Ascending aorta (tissue), 2 donors: ENCODE measurements at regions not wholly inside any gene's neighbourhood (a gene's known extent, or its start where the extent isn't known, plus 50 kb on each side); places are given as distances from the start of the nearest gene placed in this dataset.

Experiments used
- DNase-seq, 2 donors: peaks; one replicate each; pipeline ENCODE4 v3.0.0-alpha.2; 2019; ENCODE audit warnings: low spot score in 2 of 2
- H3K27ac ChIP-seq, 2 donors: fragments of 200-600 bp; sonication (generic); one replicate each; pipeline ENCODE4 v1.5.1; 2016 to 2017; ENCODE audit warnings: mild to moderate bottlenecking in 1 of 2
- H3K27me3 ChIP-seq: fragments of 200-600 bp; sonication (generic); one replicate; pipeline ENCODE4 v1.5.1; 2017
- H3K36me3 ChIP-seq, 2 donors: fragments of 200-600 bp; sonication (generic); one replicate each; pipeline ENCODE4 v1.5.1; 2016
- H3K4me1 ChIP-seq, 2 donors: fragments of 200-600 bp; sonication (generic); one replicate each; pipeline ENCODE4 v1.5.1; 2016 to 2017; ENCODE audit warnings: mild to moderate bottlenecking in 1 of 2
- H3K4me3 ChIP-seq, 2 donors: fragments of 200-600 bp; sonication (generic); one replicate each; pipeline ENCODE4 v1.5.1; 2016 to 2017; ENCODE audit warnings: mild to moderate bottlenecking in 1 of 2
- H3K9me3 ChIP-seq, 2 donors: fragments of 200-600 bp; sonication (generic); one replicate each; pipeline ENCODE4 v1.5.1; 2016
- intact Hi-C: fragments of 100-400 bp; cut with DNase I; formaldehyde crosslinking; loops from one replicate; pipeline ENCODE4 v1.15.1; 2023
- TF ChIP-seq, protein P1 (sequence below), 3 experiments: fragments of 200-600 bp in 2 of 3; fragments of 450-650 bp in 1 of 3; sonication (generic) in 2 of 3; IDR thresholded peaks; one replicate each; pipeline ENCODE4 v1.5.1; 2016 to 2019; ENCODE audit warnings: antibody characterized with exemption in 3 of 3, mild to moderate bottlenecking in 1 of 3, moderate library complexity in 1 of 3

GRCh38 chr18:59993560-59993959 is 93.8 kb downstream of the PMAIP1 start:
- Histone ChIP-seq H3K27ac (no peak overlapping the region), H3K4me1 (no peaks in the 10 kb centered on the region), H3K4me3 (no peak overlapping the region), H3K9me3 (no peaks in the 10 kb centered on the region), H3K27me3 (no peaks in the 10 kb centered on the region), H3K36me3 (no peaks in the 10 kb centered on the region)
- intact Hi-C loops: no loop called here
- TF ChIP-seq, protein P1, sequence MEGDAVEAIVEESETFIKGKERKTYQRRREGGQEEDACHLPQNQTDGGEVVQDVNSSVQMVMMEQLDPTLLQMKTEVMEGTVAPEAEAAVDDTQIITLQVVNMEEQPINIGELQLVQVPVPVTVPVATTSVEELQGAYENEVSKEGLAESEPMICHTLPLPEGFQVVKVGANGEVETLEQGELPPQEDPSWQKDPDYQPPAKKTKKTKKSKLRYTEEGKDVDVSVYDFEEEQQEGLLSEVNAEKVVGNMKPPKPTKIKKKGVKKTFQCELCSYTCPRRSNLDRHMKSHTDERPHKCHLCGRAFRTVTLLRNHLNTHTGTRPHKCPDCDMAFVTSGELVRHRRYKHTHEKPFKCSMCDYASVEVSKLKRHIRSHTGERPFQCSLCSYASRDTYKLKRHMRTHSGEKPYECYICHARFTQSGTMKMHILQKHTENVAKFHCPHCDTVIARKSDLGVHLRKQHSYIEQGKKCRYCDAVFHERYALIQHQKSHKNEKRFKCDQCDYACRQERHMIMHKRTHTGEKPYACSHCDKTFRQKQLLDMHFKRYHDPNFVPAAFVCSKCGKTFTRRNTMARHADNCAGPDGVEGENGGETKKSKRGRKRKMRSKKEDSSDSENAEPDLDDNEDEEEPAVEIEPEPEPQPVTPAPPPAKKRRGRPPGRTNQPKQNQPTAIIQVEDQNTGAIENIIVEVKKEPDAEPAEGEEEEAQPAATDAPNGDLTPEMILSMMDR (IDR thresholded peaks at IDR 0.05): no peak
- no peak for DNase-seq

GRCh38 chr18:59990121-59990823 is 90.5 kb downstream of the PMAIP1 start:
- no peaks in the 10 kb centered on the region for H3K9me3 ChIP-seq
- H3K4me1 ChIP-seq: no peaks in the 10 kb centered on the region
- no peak overlapping the region for H3K27ac ChIP-seq
- TF ChIP-seq, protein P1 (IDR thresholded peaks at IDR 0.05): no peak
- no peak overlapping the region for H3K4me3 ChIP-seq
- no peaks in the 10 kb centered on the region for H3K36me3 ChIP-seq
- no peaks in the 10 kb centered on the region for H3K27me3 ChIP-seq
- no peak for DNase-seq
- intact Hi-C loops: no loop called here

DNA sequence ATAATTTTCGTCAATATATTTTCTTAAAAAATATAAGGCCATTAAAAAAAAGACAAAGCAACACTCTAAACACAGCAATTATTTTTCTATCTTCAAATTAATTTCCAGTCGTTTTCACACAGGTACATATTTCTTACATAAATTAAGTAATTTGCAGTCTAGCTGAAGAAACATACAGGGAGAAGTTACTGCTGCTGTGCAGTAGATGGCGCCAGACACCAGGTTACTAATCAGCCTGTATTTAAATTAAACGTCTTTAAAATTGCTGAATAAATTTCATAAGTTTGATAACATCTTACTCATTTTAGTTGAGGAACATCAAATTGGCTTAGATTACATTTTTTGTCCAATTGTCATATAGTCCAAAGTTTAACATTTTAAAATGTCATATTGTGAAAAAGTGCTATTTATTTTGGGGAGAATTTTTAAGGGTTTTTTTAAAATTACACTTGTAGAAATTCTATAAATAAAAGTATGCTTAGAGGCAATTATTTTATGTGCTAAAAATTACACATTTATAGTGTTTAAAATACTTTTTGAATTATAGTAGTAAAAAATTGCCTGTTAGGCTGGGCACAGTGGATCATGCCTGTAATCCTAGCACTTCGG is 88.4 kb downstream of the PMAIP1 start:
- Histone ChIP-seq H3K27ac (no peak overlapping the region), H3K4me3 (no peak overlapping the region), H3K36me3 (no peaks in the 10 kb centered on the region), H3K27me3 (no peaks in the 10 kb centered on the region), H3K4me1 (no peaks in the 10 kb centered on the region), H3K9me3 (no peaks in the 10 kb centered on the region)
- intact Hi-C loops: no loop called here
- DNase-seq: no peak
- TF ChIP-seq, protein P1 (IDR thresholded peaks at IDR 0.05): peak; percentile 35 to 74 (median 57)

DNA sequence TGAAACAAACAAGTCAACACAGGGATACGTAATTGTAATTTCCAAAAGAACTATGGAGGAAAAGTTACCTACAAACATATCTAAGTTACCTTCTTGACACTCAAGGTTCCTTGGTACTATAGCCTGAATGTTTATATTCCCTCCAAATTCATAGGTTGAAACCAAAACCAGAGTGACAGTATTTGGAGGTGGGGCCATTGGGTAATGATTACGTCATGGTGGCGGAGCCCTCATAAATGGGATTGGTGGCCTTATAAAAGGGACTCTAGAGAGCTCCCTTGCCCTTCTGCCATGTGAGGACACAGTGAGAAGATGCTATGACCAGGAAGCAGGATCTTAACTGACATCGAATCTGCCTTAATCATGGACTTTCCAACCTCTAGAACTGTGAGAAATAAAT is 87.3 kb downstream of the PMAIP1 start:
- H3K4me1 ChIP-seq: no peaks in the 10 kb centered on the region
- no peaks in the 10 kb centered on the region for H3K9me3 ChIP-seq
- H3K36me3 ChIP-seq: no peaks in the 10 kb centered on the region
- no peak for DNase-seq
- H3K4me3 ChIP-seq: no peak overlapping the region
- intact Hi-C loops: no loop called here
- no peak overlapping the region for H3K27ac ChIP-seq
- TF ChIP-seq, protein P1 (IDR thresholded peaks at IDR 0.05): no peak
- no peaks in the 10 kb centered on the region for H3K27me3 ChIP-seq

DNA sequence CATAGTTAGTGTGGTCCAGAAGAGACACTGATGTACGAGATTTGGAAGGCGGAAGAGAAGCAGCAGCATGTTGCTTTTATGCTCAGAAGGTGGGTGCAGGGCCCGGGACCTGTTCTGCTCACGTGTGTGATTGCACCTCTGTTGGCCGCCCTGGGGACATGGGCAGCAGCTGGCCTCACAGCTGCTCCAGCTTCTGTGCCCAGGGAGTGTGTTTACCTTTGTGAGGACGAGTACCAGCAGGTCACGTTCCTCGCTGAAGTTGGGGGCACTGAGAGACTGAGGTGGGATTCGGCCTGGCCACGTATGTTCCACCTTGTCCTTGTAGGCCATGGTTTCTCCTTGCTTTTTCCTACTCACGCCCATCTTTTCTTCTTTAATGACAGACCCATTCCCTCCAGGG is 86.3 kb downstream of the PMAIP1 start:
- no peaks in the 10 kb centered on the region for H3K9me3 ChIP-seq
- no peak for DNase-seq
- H3K36me3 ChIP-seq: no peaks in the 10 kb centered on the region
- H3K4me1 ChIP-seq: no peaks in the 10 kb centered on the region
- H3K27ac ChIP-seq: no peak overlapping the region
- intact Hi-C loops: no loop called here
- no peak overlapping the region for H3K4me3 ChIP-seq
- TF ChIP-seq, protein P1 (IDR thresholded peaks at IDR 0.05): no peak
- no peaks in the 10 kb centered on the region for H3K27me3 ChIP-seq
